Stomach (tissue), 4 donors: ENCODE measurements at regions not wholly inside any gene's neighbourhood (a gene's known extent, or its start where the extent isn't known, plus 50 kb on each side); places are given as distances from the start of the nearest gene placed in this dataset.

Experiments used
- EP300 ChIP-seq: sonication (generic); formaldehyde crosslinking; IDR thresholded peaks from one replicate; pipeline ENCODE4 v1.6.1; 2017; ENCODE audit warnings: antibody characterized with exemption
- POLR2A ChIP-seq, 4 donors: fragments of 450-650 bp; IDR thresholded peaks; one replicate each; pipeline ENCODE4 v1.6.1; 2016; ENCODE audit warnings: antibody characterized with exemption in 4 of 4, control low read depth in 2 of 4, mild to moderate bottlenecking in 1 of 4, moderate library complexity in 1 of 4
- POLR2AphosphoS5 ChIP-seq, 3 donors: sonication (generic); formaldehyde crosslinking; IDR thresholded peaks; one replicate each; pipeline ENCODE4 v1.6.1; 2016; ENCODE audit warnings: antibody characterized with exemption in 3 of 3
- TF ChIP-seq, protein P1 (sequence below), 7 experiments: fragments of 450-650 bp in 4 of 7; fragments of 200-600 bp in 3 of 7; sonication (generic) in 3 of 7; IDR thresholded peaks; one replicate each; pipeline ENCODE4 v1.5.1; 2016 to 2019; ENCODE audit warnings: antibody characterized with exemption in 7 of 7, control low read depth in 2 of 7, mild to moderate bottlenecking in 1 of 7

DNA sequence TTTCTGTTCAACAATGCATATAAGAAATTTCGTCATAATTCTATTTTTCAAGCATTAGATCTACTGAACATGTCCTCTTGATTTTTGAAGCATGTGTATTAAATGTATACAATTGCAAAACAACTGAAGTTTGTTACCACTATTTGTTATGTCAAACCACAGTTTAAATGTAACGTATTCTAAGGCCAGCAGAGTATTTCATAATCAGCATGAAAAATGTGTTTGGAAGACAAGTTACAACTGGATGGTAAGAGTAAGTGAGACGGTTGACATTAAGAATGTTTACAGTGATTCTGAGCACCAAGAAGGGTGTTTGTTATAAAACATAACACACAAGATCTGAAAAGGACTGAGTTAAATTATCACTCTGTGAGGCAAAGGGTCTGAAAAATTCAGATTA is 738.4 kb downstream of the PLOD2 start:
- TF ChIP-seq, protein P1, sequence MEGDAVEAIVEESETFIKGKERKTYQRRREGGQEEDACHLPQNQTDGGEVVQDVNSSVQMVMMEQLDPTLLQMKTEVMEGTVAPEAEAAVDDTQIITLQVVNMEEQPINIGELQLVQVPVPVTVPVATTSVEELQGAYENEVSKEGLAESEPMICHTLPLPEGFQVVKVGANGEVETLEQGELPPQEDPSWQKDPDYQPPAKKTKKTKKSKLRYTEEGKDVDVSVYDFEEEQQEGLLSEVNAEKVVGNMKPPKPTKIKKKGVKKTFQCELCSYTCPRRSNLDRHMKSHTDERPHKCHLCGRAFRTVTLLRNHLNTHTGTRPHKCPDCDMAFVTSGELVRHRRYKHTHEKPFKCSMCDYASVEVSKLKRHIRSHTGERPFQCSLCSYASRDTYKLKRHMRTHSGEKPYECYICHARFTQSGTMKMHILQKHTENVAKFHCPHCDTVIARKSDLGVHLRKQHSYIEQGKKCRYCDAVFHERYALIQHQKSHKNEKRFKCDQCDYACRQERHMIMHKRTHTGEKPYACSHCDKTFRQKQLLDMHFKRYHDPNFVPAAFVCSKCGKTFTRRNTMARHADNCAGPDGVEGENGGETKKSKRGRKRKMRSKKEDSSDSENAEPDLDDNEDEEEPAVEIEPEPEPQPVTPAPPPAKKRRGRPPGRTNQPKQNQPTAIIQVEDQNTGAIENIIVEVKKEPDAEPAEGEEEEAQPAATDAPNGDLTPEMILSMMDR (IDR thresholded peaks at IDR 0.05) = no peak
- TF ChIP-seq POLR2AphosphoS5 (IDR thresholded peaks at IDR 0.05) (no peak), EP300 (no peak), POLR2A (IDR thresholded peaks at IDR 0.05) (no peak)
